Memory B cell (primary cell): ENCODE measurements at regions not wholly inside any gene's neighbourhood (a gene's known extent, or its start where the extent isn't known, plus 50 kb on each side); places are given as distances from the start of the nearest gene placed in this dataset.

Source experiments
- ATAC-seq: fragments of 150-1000 bp; cut with Tn5 transposase; 2 replicates; pipeline ENCODE4 v1.10.0; 2021; ENCODE audit warnings: low read depth, mild to moderate bottlenecking, moderate library complexity
- DNase-seq, 2 donors: peaks; one replicate each; pipeline ENCODE4 v3.0.0; 2022; ENCODE audit warnings: low spot score in 2 of 2
- H3K27ac Mint-ChIP-seq: one replicate; pipeline ENCODE4 v1.8.0; 2022; ENCODE audit warnings: mild to moderate bottlenecking, moderate library complexity, mixed read lengths
- H3K27me3 Mint-ChIP-seq: one replicate; pipeline ENCODE4 v1.8.0; 2022; ENCODE audit warnings: mixed read lengths
- H3K36me3 Mint-ChIP-seq: one replicate; pipeline ENCODE4 v1.8.0; 2022; ENCODE audit warnings: mild to moderate bottlenecking, mixed read lengths
- H3K4me1 Mint-ChIP-seq: one replicate; pipeline ENCODE4 v1.8.0; 2022; ENCODE audit warnings: mixed read lengths
- H3K4me3 Mint-ChIP-seq: one replicate; pipeline ENCODE4 v1.8.0; 2022; ENCODE audit warnings: mild to moderate bottlenecking, moderate library complexity, mixed read lengths
- H3K9me3 Mint-ChIP-seq: one replicate; pipeline ENCODE4 v1.8.0; 2022; ENCODE audit warnings: mixed read lengths

GRCh38 chr1:239436286-239436685, 49.9 kb downstream of the CHRM3 start:
- no peaks in the 10 kb centered on the region for H3K36me3 Mint-ChIP-seq
- H3K9me3 Mint-ChIP-seq, result peaks cover 11% of the 10 kb centered on the region
- H3K4me1 Mint-ChIP-seq, result no peaks in the 10 kb centered on the region
- no peak for DNase-seq
- no peak overlapping the region for H3K4me3 Mint-ChIP-seq
- H3K27ac Mint-ChIP-seq, result no peak overlapping the region
- no peak for ATAC-seq
- no peaks in the 10 kb centered on the region for H3K27me3 Mint-ChIP-seq

DNA sequence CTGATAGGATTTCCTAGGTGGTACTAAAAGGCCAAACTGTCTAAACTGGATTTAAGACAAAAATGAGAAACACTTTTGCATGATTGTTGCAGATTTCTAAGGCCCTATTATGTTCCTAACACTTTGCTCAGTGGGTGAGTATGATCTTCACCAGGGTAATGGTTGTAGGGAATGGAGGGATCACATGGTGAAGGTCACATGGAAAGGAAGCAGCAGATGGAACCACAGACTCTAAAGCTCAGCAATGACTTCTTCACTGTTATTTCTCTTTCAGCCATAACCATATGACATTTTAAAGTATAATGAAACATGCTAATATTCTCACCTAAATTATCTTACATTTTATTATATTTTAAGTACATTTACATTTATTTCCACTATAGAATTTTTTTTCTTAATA, 51.5 kb downstream of the CHRM3 start:
- Mint-ChIP-seq H3K4me1 (no peaks in the 10 kb centered on the region), H3K27me3 (no peaks in the 10 kb centered on the region), H3K27ac (no peak overlapping the region), H3K36me3 (no peaks in the 10 kb centered on the region), H3K4me3 (no peak overlapping the region), H3K9me3 (peaks cover 8% of the 10 kb centered on the region)
- ATAC-seq, result no peak
- DNase-seq, result no peak

DNA sequence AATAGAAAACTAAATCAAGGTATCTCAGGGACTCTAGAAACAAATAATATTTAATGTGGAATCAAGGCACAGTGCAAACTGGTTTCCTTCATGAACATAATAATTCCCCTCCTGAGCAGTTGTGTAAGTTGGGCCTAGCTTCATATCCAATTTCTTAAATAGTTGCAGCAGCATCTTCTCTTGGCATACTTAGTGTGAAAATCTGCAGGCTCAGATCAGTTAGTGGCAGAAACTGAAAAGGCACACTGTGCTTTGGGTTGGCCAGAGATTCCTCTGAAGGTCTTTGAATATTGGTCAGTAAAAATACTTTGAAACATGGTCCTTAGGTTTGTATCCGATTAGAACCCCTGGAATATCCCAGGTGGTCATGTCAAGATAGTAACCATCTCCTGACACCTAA, 52.5 kb downstream of the CHRM3 start:
- ATAC-seq, result no peak
- Mint-ChIP-seq H3K36me3 (no peaks in the 10 kb centered on the region), H3K4me1 (no peaks in the 10 kb centered on the region), H3K27me3 (no peaks in the 10 kb centered on the region), H3K9me3 (peaks cover 8% of the 10 kb centered on the region), H3K4me3 (no peak overlapping the region), H3K27ac (no peak overlapping the region)
- DNase-seq, result no peak

- DNase-seq (no peak), ATAC-seq (no peak)
- H3K27me3 Mint-ChIP-seq, result no peaks in the 10 kb centered on the region
- peaks cover 10% of the 10 kb centered on the region for H3K9me3 Mint-ChIP-seq
- no peak overlapping the region for H3K4me3 Mint-ChIP-seq
- no peaks in the 10 kb centered on the region for H3K36me3 Mint-ChIP-seq
- H3K4me1 Mint-ChIP-seq, result no peaks in the 10 kb centered on the region
- no peak overlapping the region for H3K27ac Mint-ChIP-seq
Observed at GRCh38 chr1:239443361-239443760, 57.0 kb downstream of the CHRM3 start.

DNA sequence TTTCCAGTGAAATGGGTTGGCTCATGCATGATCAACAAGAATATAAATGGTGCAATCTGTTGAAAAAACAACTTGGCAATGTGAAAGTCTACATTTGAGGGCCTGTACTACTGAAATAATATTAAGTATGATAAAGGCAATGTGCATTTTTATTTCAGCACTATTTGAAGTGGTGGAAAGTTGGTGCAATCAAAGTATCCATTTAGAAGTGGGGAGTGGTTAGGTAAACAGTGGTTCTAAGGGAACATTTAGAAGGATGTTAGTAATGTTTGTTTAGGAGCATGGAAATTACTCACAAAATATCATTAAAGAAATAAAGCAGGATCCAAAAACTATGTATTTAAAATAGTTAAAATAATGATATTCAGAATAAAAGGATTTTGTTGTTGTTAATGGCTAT, 60.2 kb downstream of the CHRM3 start:
- Mint-ChIP-seq H3K4me3 (no peak overlapping the region), H3K27ac (no peak overlapping the region), H3K9me3 (peaks cover 6% of the 10 kb centered on the region), H3K36me3 (no peaks in the 10 kb centered on the region), H3K27me3 (no peaks in the 10 kb centered on the region), H3K4me1 (no peaks in the 10 kb centered on the region)
- DNase-seq (no peak), ATAC-seq (no peak)

- DNase-seq (no peak), ATAC-seq (no peak)
- Mint-ChIP-seq H3K9me3 (peaks cover 6% of the 10 kb centered on the region), H3K4me3 (no peak overlapping the region), H3K27ac (no peak overlapping the region), H3K36me3 (no peaks in the 10 kb centered on the region), H3K4me1 (no peaks in the 10 kb centered on the region), H3K27me3 (no peaks in the 10 kb centered on the region)
Observed at GRCh38 chr1:239448911-239449310, 62.5 kb downstream of the CHRM3 start.

- no peaks in the 10 kb centered on the region for H3K27me3 Mint-ChIP-seq
- DNase-seq (no peak), ATAC-seq (no peak)
- no peaks in the 10 kb centered on the region for H3K9me3 Mint-ChIP-seq
- H3K4me3 Mint-ChIP-seq, result no peak overlapping the region
- H3K36me3 Mint-ChIP-seq, result no peaks in the 10 kb centered on the region
- no peak overlapping the region for H3K27ac Mint-ChIP-seq
- H3K4me1 Mint-ChIP-seq, result no peaks in the 10 kb centered on the region
Observed at GRCh38 chr1:239455743-239456142, 69.4 kb downstream of the CHRM3 start.

GRCh38 chr1:239456788-239457187, 70.4 kb downstream of the CHRM3 start:
- ATAC-seq, result no peak
- no peaks in the 10 kb centered on the region for H3K27me3 Mint-ChIP-seq
- no peak overlapping the region for H3K4me3 Mint-ChIP-seq
- H3K9me3 Mint-ChIP-seq, result peaks cover 3% of the 10 kb centered on the region
- no peaks in the 10 kb centered on the region for H3K36me3 Mint-ChIP-seq
- no peaks in the 10 kb centered on the region for H3K4me1 Mint-ChIP-seq
- no peak overlapping the region for H3K27ac Mint-ChIP-seq
- DNase-seq, result no peak

DNA sequence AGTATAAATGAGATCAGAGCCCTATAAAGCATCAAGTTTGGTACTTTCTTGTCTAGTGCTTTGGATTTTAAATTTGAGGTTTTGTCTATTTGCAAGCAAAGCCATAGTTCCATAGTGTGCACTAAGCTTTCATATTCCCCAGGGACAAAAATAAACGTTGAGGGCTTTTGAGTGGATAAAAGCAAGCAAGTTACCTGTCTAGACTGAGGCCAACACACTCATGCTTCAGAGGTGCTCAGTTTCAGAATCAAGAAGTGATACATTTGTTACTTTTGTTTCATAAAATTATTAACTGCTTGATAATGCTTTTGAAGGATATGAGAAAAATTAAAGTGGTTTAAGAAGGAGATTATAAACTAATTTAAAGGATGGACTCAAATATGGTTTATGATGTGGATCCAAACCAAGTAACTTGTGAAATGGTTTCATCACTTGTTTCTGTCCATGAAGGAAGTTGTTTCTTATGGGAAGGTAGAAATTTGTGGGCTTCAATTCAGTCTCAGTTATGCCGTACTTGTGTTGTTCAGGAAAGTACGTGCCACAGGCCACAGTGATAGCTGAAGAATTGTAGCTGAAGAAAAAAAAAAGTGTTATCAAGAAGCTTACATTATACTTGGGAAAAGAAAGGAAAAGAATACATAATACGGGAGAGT, 71.2 kb downstream of the CHRM3 start:
- Mint-ChIP-seq H3K27ac (no peak overlapping the region), H3K27me3 (no peaks in the 10 kb centered on the region), H3K4me3 (no peak overlapping the region), H3K36me3 (no peaks in the 10 kb centered on the region), H3K9me3 (peaks cover 3% of the 10 kb centered on the region), H3K4me1 (no peaks in the 10 kb centered on the region)
- ATAC-seq (no peak), DNase-seq (no peak)

- DNase-seq, result no peak
- Mint-ChIP-seq H3K4me1 (no peaks in the 10 kb centered on the region), H3K9me3 (peaks cover 3% of the 10 kb centered on the region), H3K4me3 (no peak overlapping the region), H3K27ac (no peak overlapping the region), H3K27me3 (no peaks in the 10 kb centered on the region), H3K36me3 (no peaks in the 10 kb centered on the region)
- ATAC-seq, result no peak
Observed at GRCh38 chr1:239458144-239458500, 71.8 kb downstream of the CHRM3 start.

DNA sequence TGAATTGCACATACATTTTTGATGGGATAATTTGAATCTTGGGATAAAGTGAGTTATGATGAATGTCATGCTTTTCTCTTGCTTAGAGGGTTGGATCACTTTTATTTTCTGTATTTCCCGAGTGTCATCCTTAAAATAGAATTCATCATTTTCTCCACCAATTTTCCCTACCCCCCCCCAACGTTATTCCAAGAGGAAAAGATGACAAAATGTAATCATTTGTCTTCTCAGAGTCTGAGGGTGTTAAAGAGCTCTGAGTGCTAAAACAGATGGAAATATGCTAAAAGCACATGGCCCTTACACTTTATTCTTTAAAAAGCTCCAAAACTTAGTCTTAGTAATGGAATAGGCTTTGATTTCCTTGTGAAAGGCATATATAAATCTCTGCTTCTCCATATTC, 81.4 kb downstream of the CHRM3 start:
- Mint-ChIP-seq H3K27me3 (no peaks in the 10 kb centered on the region), H3K36me3 (no peaks in the 10 kb centered on the region), H3K4me1 (no peaks in the 10 kb centered on the region), H3K4me3 (no peak overlapping the region), H3K9me3 (peaks cover 2% of the 10 kb centered on the region), H3K27ac (no peak overlapping the region)
- ATAC-seq, result no peak
- DNase-seq, result no peak

GRCh38 chr1:239478069-239478468, 91.7 kb downstream of the CHRM3 start:
- Mint-ChIP-seq H3K36me3 (peaks cover 1% of the 10 kb centered on the region), H3K27ac (no peak overlapping the region), H3K27me3 (no peaks in the 10 kb centered on the region), H3K4me3 (no peak overlapping the region), H3K9me3 (peaks cover 9% of the 10 kb centered on the region), H3K4me1 (no peaks in the 10 kb centered on the region)
- no peak for DNase-seq
- no peak for ATAC-seq

- Mint-ChIP-seq H3K9me3 (peaks cover 12% of the 10 kb centered on the region), H3K27me3 (no peaks in the 10 kb centered on the region), H3K4me1 (no peaks in the 10 kb centered on the region), H3K4me3 (no peak overlapping the region), H3K27ac (no peak overlapping the region), H3K36me3 (peaks cover under 1% of the 10 kb centered on the region)
- ATAC-seq (no peak), DNase-seq (no peak)
Observed at GRCh38 chr1:239483391-239483790, 97.0 kb downstream of the CHRM3 start.

- Mint-ChIP-seq H3K4me1 (no peaks in the 10 kb centered on the region), H3K9me3 (peaks cover 3% of the 10 kb centered on the region), H3K27ac (no peak overlapping the region), H3K4me3 (no peak overlapping the region), H3K27me3 (no peaks in the 10 kb centered on the region), H3K36me3 (no peaks in the 10 kb centered on the region)
- DNase-seq, result no peak
- ATAC-seq, result no peak
Observed at GRCh38 chr1:239493811-239494414, 107.5 kb downstream of the CHRM3 start.

DNA sequence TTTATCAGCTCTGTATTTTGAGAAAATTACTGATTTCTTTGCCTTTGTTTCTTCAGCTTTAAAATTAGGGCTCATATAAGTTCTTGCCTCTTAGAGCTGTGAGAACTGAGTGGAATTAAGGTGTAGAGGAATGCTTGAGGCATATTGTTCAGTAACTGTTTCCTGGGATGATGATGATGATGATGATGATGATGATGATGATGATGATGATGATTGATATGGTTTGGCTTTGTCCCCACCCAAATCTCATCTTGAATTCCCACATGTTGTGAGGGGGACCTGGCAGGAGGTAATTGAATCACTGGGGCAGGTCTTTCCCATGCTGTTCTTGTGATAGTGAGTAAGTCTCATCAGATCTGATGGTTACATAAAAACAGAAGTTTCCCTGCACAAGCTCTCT, 118.7 kb downstream of the CHRM3 start:
- Mint-ChIP-seq H3K4me3 (no peak overlapping the region), H3K27me3 (no peaks in the 10 kb centered on the region), H3K4me1 (no peaks in the 10 kb centered on the region), H3K27ac (no peak overlapping the region), H3K9me3 (peaks cover 7% of the 10 kb centered on the region), H3K36me3 (no peaks in the 10 kb centered on the region)
- no peak for ATAC-seq
- no peak for DNase-seq
